Dermis blood vessel endothelial cell (primary cell): ENCODE measurements at regions not wholly inside any gene's neighbourhood (a gene's known extent, or its start where the extent isn't known, plus 50 kb on each side); places are given as distances from the start of the nearest gene placed in this dataset.

Source experiments
- DNase-seq: peaks from one replicate; pipeline ENCODE4 v3.0.0; 2010

DNA sequence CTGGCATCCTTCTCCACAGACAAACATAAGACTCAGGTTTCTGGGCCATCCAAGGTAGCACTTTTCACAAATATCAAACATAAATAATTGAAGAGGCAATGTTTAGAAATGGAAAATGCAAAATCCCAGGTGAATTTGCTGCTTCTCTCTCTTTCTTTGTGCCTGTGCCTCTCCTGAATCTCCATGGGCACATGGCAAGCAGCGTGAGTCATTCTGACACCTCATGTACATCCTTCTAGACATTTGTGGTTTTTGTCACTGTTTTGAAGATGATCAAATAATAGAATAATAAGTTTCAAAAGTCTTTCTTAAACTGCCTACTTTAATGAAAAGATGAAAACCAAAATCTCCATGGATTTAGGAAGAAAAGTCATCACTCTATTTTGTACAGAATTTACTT is 60.3 kb upstream of the RAB11FIP2 start:
- no peak for DNase-seq

- peak; percentile 47 for DNase-seq
These were observed 59.7 kb upstream of the RAB11FIP2 start for GRCh38 chr10:118106426-118106825.

DNA sequence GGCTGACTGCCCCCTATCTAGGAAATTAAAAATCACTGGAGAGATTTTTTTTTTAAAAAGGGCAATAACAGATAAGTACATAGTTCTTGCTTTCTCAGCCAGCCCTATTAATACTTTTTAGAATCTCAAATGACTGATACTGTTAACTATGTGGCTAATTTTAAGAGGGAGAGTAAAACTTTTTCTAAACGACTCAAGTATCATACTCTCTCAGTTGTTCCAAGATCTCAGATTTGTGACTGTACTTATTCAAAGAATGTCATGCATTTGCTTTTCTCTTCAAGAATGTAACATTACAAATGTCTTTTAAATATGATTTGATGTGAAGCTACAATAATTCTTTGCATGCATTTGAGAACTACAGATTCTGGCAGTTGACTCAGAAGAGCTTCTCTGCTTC is 55.4 kb upstream of the RAB11FIP2 start:
- no peak for DNase-seq

DNA sequence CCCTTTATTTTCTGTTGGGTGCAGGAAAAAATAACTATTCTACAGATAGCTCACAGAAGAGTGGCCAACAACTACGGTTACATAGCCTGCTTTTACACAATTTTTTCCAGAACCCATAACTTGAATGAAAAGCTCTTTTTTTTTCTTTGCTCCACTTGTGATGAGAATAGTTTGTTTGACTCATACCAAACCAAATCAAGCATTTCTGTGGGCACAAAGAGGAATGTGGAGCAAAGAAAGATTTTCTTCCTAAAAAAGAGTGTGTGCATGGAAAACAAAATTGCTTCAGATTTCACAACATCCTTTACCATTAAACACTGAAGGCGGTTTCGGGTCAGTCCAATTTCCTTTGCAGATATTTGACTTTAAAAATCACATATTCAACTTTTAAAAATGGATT is 54.8 kb upstream of the RAB11FIP2 start:
- no peak for DNase-seq
